Ectodermal cell (in vitro differentiated cells): ENCODE measurements at regions not wholly inside any gene's neighbourhood (a gene's known extent, or its start where the extent isn't known, plus 50 kb on each side); places are given as distances from the start of the nearest gene placed in this dataset.
"Not testable (repeated sequence)": the region's sequence is repeated elsewhere in the genome, so short reads cannot be mapped to it uniquely, and the experiment has no call there.

ENCODE experiments used
- H3K27ac ChIP-seq: 2 replicates; pipeline ENCODE4 v1.7.0; 2013; ENCODE audit warnings: mild to moderate bottlenecking, low read depth, low read length; ENCODE audit not compliant: insufficient read depth, poor library complexity, severe bottlenecking
- H3K27me3 ChIP-seq: 2 replicates; pipeline ENCODE4 v1.7.0; 2013; ENCODE audit warnings: mild to moderate bottlenecking, low read length; ENCODE audit not compliant: insufficient read depth, control insufficient read depth, poor library complexity, severe bottlenecking
- H3K36me3 ChIP-seq: one replicate; pipeline ENCODE4 v1.7.0; 2013; ENCODE audit warnings: low read length; ENCODE audit not compliant: control insufficient read depth, insufficient read depth
- H3K4me1 ChIP-seq: one replicate; pipeline ENCODE4 v1.7.0; 2013; ENCODE audit warnings: low read length; ENCODE audit not compliant: control insufficient read depth, insufficient read depth
- H3K4me3 ChIP-seq: 2 replicates; pipeline ENCODE4 v1.7.0; 2013; ENCODE audit warnings: low read depth, low read length, control low read depth; ENCODE audit not compliant: insufficient read depth
- H3K9me3 ChIP-seq: 2 replicates; pipeline ENCODE4 v1.7.0; 2013; ENCODE audit warnings: mild to moderate bottlenecking, low read length, moderate library complexity; ENCODE audit not compliant: control insufficient read depth
- WGBS, 2 experiments: methylation state at CpG; one replicate each; pipeline ENCODE4 v1.1.7; 2013; ENCODE audit warnings: missing lambda C conversion rate in 2 of 2; 5-methylcytosine and 5-hydroxymethylcytosine counted together

DNA sequence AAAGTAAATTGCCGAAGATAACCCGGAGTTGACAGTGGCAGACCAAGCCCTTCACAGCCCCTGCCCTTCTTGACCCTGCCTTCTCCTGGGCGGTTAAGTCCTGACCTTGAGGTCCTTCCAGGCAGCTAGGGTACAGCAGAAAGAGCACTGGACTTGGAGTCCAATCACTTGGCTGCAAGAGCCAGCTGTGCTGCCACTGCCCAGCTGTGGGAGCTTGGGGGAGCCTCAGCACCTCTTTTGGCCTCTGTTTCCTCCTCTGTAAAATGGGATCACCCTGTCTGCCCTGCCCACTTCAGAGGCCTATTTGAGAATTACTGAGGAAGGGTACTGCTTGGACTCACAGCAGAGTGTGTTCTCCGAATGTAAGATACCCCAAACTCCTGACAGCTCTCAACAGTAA lies 66.2 kb upstream of the SMAD6 start:
- H3K36me3 ChIP-seq = no peaks in the 10 kb centered on the region
- 92% methylated on average over 4 of the region's 4 CpGs for WGBS, 2 experiments
- no peaks in the 10 kb centered on the region for H3K9me3 ChIP-seq
- peaks cover 39% of the 10 kb centered on the region for H3K4me1 ChIP-seq
- no peak overlapping the region for H3K27ac ChIP-seq
- H3K27me3 ChIP-seq = no peaks in the 10 kb centered on the region
- H3K4me3 ChIP-seq = no peak overlapping the region

DNA sequence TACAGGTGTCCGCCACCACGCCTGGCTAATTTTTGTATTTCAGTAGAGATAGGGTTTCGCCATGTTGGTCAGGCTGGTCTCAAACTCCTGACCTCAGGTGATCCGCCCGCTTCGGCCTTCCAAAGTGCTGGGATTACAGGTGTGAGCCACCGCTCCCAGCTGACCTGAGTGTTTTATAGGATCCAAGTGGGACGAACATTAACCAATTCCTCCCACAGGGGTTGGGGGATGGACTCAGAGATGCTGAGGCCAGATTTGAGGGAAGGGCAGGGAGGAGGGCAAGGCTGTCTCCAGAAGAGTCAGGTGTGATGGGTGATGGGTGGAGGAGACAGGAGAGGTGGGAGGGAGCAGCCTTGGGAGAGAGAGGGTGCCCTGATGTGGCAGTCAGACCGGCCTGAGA lies 65.0 kb upstream of the SMAD6 start:
- H3K27me3 ChIP-seq, H3K27ac ChIP-seq, H3K36me3 ChIP-seq, H3K4me3 ChIP-seq, H3K9me3 ChIP-seq: not testable (repeated sequence)
- peaks cover 30% of the 10 kb centered on the region for H3K4me1 ChIP-seq
- 85 to 92% methylated on average over 8 of the region's 9 CpGs for WGBS, 2 experiments

DNA sequence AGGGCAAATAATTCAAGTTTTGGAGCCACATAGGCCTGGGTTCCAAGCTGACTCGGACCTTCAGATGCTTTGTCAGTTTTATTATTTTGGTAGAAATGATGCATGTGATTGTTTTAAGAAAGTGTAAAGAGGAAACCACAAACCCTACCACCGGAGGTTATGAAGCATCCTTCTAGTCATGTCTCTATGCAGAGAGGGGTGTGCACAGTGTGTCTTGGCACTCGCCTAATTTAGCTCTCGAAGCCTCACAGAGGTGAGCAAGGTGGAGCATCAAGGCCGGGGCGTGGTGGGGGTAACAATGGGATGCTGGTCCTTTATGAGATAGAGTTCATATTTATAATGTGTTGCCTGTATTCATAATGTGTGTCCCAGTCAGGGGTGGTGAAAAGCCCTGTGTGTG lies 63.7 kb upstream of the SMAD6 start:
- 96 to 98% methylated on average over 6 of the region's 6 CpGs for WGBS, 2 experiments
- Histone ChIP-seq H3K4me1 (peaks cover 18% of the 10 kb centered on the region), H3K36me3 (no peaks in the 10 kb centered on the region)

DNA sequence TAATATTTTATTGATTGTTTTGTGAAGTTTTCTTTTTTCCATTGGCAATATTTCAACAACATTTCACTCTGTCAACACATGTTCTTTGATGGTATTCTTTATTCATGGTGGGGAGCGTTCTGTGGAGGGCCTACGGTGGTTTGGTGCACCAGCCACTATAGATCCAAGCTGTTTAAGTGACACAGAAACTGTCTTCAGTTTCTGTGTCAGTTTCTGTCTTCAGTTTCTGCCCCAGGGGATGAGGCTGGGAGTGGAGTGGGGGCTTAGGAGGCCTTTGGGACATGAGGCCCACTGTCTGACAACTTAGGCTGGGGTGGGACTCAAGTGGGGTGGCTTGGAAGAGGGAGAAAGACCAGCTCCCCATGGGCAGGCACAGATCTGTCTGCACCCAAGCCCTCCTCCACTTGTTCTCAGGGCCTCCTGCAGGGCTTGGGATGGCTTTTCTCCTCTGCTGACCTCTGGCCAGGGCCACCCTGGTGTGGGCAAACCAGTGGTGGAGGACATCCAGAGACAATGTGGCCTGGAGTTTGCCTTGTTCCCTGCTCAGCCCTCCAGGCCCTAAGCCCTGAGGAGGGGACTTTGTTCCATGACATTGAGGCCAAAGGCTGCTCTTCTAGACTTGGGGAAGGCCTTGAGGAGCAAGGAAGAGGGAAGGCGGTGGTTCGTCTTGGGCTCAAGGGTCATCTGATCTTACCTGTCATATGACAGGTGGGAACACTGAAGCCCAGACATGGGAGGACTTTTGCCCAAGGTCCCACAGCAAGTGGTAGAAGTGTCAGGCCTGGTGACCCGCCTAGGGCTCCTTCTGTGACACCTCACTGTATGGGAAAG lies 60.3 kb upstream of the SMAD6 start:
- peaks cover 17% of the 10 kb centered on the region for H3K4me1 ChIP-seq
- H3K27me3 ChIP-seq = no peaks in the 10 kb centered on the region
- no peaks in the 10 kb centered on the region for H3K36me3 ChIP-seq
- 95 to 96% methylated on average over 5 of the region's 5 CpGs for WGBS, 2 experiments
- H3K9me3 ChIP-seq = no peaks in the 10 kb centered on the region
- no peak overlapping the region for H3K27ac ChIP-seq
- H3K4me3 ChIP-seq = no peak overlapping the region

More for the DNA sequence above, 63.7 kb upstream of the SMAD6 start:
- Histone ChIP-seq H3K9me3 (no peaks in the 10 kb centered on the region), H3K27ac (no peak overlapping the region), H3K27me3 (no peaks in the 10 kb centered on the region), H3K4me3 (no peak overlapping the region)

DNA sequence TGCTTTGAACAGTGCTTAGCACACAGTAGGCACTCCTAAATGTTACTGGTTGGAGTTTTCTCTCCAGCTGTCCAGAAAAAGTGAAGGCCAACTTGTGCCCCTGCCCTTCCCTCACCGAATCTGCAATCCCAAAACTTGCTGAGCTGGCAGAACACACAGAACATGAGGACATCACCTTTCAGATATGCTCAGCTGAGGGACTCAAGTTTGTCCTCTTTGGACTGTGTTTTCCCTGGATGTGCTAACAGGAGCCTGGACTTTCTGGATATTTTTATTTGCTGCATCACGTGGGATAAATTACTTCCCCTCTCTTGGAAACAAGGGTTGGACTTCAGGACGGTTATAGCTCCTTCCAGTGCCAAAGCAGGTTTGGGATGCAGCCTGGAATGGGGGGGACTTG lies 59.5 kb upstream of the SMAD6 start:
- H3K4me3 ChIP-seq = no peak overlapping the region
- H3K27ac ChIP-seq = no peak overlapping the region
- H3K9me3 ChIP-seq = no peaks in the 10 kb centered on the region
- H3K4me1 ChIP-seq = peaks cover 26% of the 10 kb centered on the region
- 88 to 93% methylated on average over 3 of the region's 3 CpGs for WGBS, 2 experiments
- no peaks in the 10 kb centered on the region for H3K36me3 ChIP-seq
- H3K27me3 ChIP-seq = no peaks in the 10 kb centered on the region

DNA sequence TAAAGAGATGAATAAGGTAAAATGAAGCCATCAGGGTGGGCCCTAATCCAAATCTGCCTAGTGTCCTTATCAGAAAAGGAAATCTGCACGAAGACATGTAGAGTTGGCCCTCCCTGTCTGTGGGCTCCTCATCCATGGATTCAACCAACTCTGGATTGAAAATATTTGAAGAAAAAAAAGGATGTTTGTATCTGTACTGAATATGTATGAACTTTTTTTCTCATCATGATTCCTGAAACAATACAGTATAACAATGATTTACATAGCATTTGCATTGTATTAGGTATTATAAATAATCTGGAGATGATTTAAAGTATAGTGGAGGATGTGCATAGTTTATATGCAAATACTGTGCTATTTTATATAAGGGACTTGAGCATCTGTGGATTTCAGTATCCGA lies 59.0 kb upstream of the SMAD6 start:
- Histone ChIP-seq H3K27me3 (no peaks in the 10 kb centered on the region), H3K4me3 (no peak overlapping the region), H3K4me1 (peaks cover 27% of the 10 kb centered on the region), H3K9me3 (no peaks in the 10 kb centered on the region), H3K36me3 (no peaks in the 10 kb centered on the region), H3K27ac (no peak overlapping the region)
- WGBS, 2 experiments = 91 to 97% methylated on average over 2 of the region's 2 CpGs

DNA sequence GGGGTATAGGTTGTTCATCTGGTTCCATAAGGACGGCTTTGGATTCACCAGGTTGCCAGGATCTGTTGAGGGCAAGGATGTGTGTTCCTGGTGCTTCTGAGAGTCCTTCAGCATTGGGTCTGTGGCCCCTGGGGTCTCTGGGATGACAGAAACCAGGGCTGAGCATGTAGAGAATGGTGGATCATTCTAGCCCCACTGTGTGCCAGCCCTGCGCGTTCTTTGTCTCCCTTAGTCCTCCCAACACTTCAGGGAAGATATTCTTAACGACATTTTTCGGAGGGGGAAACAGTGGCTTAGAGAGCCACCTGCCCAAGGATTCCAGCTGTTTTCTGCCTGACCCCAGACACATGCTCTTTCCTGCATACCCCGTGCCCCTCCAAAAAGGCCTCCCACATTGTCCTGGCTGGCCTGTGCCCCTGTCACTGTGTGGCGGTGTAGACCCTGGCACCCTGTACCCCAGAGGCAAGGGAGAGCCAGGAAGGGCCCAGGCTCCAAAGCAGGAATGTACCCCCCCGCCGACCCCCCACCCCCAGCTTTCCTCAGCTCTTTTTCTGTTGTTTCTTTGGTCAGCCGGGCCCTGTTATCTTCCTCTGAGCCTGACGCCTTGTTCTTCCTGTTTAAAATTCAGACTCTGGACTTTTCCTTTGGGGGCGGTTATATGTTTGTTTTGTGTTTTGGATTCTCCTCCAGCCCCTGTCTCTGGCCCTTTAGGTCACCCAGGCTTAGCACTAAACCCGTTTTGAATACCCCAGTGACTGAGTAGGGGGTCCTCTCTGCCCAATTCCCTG lies 57.8 kb upstream of the SMAD6 start:
- Histone ChIP-seq H3K4me1 (peaks cover 27% of the 10 kb centered on the region), H3K36me3 (no peaks in the 10 kb centered on the region), H3K4me3 (no peak overlapping the region), H3K27me3 (no peaks in the 10 kb centered on the region), H3K27ac (no peak overlapping the region), H3K9me3 (no peaks in the 10 kb centered on the region)
- 76 to 79% methylated on average over 13 of the region's 13 CpGs for WGBS, 2 experiments

DNA sequence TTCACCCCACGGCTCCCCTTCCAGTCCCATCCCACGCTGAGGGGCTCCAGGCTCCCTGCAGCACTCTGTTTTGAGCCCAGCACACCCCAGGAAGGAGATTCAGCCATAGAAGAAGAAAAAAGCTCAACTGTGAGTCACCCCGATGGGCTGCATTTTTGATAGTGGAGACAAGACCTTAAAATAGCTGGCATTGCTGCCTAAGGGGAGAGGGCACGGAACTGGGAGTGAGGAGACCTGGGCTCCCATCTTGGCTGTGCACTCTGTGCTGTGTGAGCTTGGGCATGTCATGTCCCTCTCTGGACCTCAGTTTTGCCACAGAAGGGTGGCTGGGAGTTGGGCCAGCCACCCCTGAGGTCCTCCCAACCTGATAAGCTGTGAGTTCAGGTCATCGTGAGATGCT lies 57.2 kb upstream of the SMAD6 start:
- Histone ChIP-seq H3K36me3 (no peaks in the 10 kb centered on the region), H3K27me3 (no peaks in the 10 kb centered on the region), H3K27ac (no peak overlapping the region), H3K9me3 (no peaks in the 10 kb centered on the region), H3K4me3 (no peak overlapping the region), H3K4me1 (peaks cover 32% of the 10 kb centered on the region)
- 75 to 76% methylated on average over 5 of the region's 5 CpGs for WGBS, 2 experiments

DNA sequence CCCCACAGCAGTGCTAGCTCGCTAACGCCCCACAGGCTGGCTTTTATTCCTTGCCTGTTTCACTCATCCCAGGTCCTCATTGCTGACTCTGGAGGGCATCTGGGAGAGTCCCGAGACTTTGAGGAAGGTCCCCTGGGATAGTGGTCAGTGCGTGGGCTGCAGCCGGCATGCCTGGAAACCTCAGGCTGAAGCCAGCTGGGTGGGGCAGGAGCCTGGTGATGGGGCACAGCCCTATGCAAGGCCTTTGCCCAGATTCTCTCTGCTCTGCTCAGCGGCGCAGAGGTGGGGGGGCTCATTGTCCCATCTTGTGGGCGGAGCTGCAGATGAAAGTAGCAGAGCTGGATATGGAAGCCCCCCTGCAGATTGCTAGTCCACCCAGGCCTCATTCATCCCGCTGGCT lies 55.7 kb upstream of the SMAD6 start:
- H3K9me3 ChIP-seq = no peaks in the 10 kb centered on the region
- no peaks in the 10 kb centered on the region for H3K36me3 ChIP-seq
- H3K4me3 ChIP-seq = no peak overlapping the region
- H3K4me1 ChIP-seq = peaks cover 38% of the 10 kb centered on the region
- no peaks in the 10 kb centered on the region for H3K27me3 ChIP-seq
- no peak overlapping the region for H3K27ac ChIP-seq
- 67 to 72% methylated on average over 9 of the region's 9 CpGs for WGBS, 2 experiments

DNA sequence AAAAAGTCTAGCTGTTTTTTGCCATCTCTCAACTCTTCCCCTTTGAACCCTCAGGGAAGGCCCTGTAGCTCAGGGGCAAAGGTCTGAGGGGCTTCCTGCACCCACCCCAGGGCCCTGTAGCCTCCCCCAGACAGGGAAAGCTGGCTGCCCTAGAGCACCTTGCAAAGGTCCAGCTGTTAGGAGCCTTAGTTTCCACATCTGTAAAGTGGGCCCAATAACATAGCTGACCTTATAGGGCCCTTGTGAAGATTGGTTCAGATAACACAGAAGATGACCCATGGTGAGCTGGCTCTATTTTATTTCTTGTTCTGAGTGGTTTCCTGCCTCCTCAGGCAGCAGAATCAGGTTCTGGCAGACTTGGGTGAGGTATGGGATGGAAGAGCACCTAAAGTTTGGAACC lies 55.2 kb upstream of the SMAD6 start:
- Histone ChIP-seq H3K9me3 (no peaks in the 10 kb centered on the region), H3K27me3 (no peaks in the 10 kb centered on the region), H3K27ac (no peak overlapping the region), H3K4me3 (no peak overlapping the region), H3K4me1 (peaks cover 38% of the 10 kb centered on the region), H3K36me3 (no peaks in the 10 kb centered on the region)
